ENCODE measurements at regions not wholly inside any gene's neighbourhood (a gene's known extent, or its start where the extent isn't known, plus 50 kb on each side); places are given as distances from the start of the nearest gene placed in this dataset.

DNA sequence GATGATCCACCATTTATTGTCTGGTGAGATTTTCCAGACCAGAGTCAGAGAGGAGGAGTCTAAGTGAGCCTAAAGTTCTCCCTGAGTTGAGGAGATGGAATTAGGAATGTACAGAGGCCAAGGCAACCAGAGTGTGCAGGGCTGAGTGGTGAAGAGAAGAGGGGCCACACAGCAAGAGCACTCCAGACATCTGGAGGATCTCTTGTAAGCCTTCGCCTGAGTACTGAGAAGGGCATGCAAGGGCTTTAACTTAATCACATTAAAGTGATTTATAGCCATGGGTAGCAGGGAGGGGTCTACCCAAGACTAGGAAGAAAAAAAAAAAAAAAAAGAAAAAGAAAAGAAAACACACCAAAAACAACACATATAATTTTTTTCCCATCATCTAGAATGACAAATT, 1190.4 kb downstream of the GATA3 start:
- TF ChIP-seq, protein P1, sequence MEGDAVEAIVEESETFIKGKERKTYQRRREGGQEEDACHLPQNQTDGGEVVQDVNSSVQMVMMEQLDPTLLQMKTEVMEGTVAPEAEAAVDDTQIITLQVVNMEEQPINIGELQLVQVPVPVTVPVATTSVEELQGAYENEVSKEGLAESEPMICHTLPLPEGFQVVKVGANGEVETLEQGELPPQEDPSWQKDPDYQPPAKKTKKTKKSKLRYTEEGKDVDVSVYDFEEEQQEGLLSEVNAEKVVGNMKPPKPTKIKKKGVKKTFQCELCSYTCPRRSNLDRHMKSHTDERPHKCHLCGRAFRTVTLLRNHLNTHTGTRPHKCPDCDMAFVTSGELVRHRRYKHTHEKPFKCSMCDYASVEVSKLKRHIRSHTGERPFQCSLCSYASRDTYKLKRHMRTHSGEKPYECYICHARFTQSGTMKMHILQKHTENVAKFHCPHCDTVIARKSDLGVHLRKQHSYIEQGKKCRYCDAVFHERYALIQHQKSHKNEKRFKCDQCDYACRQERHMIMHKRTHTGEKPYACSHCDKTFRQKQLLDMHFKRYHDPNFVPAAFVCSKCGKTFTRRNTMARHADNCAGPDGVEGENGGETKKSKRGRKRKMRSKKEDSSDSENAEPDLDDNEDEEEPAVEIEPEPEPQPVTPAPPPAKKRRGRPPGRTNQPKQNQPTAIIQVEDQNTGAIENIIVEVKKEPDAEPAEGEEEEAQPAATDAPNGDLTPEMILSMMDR (IDR thresholded peaks at IDR 0.05; ENCODE audit: extremely low read depth in 1 of 2, insufficient read depth in 1 of 2, low read depth in 1 of 2, low read length in 2 of 2), result no peak
- TF ChIP-seq POLR2A (IDR thresholded peaks at IDR 0.05; ENCODE audit: low read depth, low read length), result no peak
- no peak for TF ChIP-seq FOS (IDR thresholded peaks at IDR 0.05; ENCODE audit: borderline replicate concordance, insufficient read depth, low read length)
- no peak for TF ChIP-seq MYC (IDR thresholded peaks at IDR 0.05; ENCODE audit: low read depth, low read length)
- no peak for TF ChIP-seq POLR2AphosphoS5 (IDR thresholded peaks at IDR 0.05; ENCODE audit: insufficient read depth, low read depth, low read length)
- no peak for TF ChIP-seq GATA2 (IDR thresholded peaks at IDR 0.05; ENCODE audit: insufficient read depth, insufficient read length, low read depth, low read length)
- no peak for TF ChIP-seq EZH2 (IDR thresholded peaks at IDR 0.05; ENCODE audit: borderline replicate concordance, low read depth, low read length, severe bottlenecking)
- TF ChIP-seq, protein P2, sequence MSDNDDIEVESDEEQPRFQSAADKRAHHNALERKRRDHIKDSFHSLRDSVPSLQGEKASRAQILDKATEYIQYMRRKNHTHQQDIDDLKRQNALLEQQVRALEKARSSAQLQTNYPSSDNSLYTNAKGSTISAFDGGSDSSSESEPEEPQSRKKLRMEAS (IDR thresholded peaks at IDR 0.05; ENCODE audit: insufficient read depth, insufficient read length), result no peak

Measured in endothelial cell of umbilical vein (primary cell).